KMS-11 (cell line): ENCODE measurements at regions not wholly inside any gene's neighbourhood (a gene's known extent, or its start where the extent isn't known, plus 50 kb on each side); places are given as distances from the start of the nearest gene placed in this dataset.

Experiments
- H2AFZ ChIP-seq: fragments of 200-600 bp; sonication (generic); 2 replicates; pipeline ENCODE4 v1.6.1; 2016; ENCODE audit warnings: antibody characterized with exemption, mixed run types, low read depth
- H3K27ac ChIP-seq: fragments of 200-600 bp; sonication (generic); 2 replicates; pipeline ENCODE4 v1.6.1; 2016; ENCODE audit warnings: mild to moderate bottlenecking, mixed run types
- H3K27me3 ChIP-seq: fragments of 200-600 bp; sonication (generic); 2 replicates; pipeline ENCODE4 v1.6.1; 2017; ENCODE audit warnings: mild to moderate bottlenecking, low read depth, mixed run types, moderate library complexity; ENCODE audit not compliant: insufficient read depth
- H3K36me3 ChIP-seq: fragments of 200-600 bp; sonication (generic); 2 replicates; pipeline ENCODE4 v1.6.1; 2017; ENCODE audit warnings: mild to moderate bottlenecking, mixed run types; ENCODE audit not compliant: insufficient read depth
- H3K4me1 ChIP-seq: fragments of 200-600 bp; sonication (generic); 2 replicates; pipeline ENCODE4 v1.6.1; 2016; ENCODE audit warnings: mild to moderate bottlenecking, low read depth, mixed run types; ENCODE audit not compliant: poor library complexity, severe bottlenecking
- H3K4me2 ChIP-seq: fragments of 200-600 bp; sonication (generic); 2 replicates; pipeline ENCODE4 v1.7.0; 2016; ENCODE audit warnings: mild to moderate bottlenecking, mixed run types
- H3K4me3 ChIP-seq: fragments of 200-600 bp; sonication (generic); IDR thresholded peaks from 2 replicates; pipeline ENCODE4 v1.6.1; 2017; ENCODE audit warnings: low read depth, low read length, mixed read lengths; ENCODE audit not compliant: insufficient read depth
- H3K79me2 ChIP-seq: fragments of 200-600 bp; sonication (generic); 2 replicates; pipeline ENCODE4 v1.6.1; 2016; ENCODE audit warnings: low read depth, mixed run types; ENCODE audit not compliant: insufficient read depth
- H3K9ac ChIP-seq: fragments of 200-600 bp; sonication (generic); 2 replicates; pipeline ENCODE4 v1.6.1; 2016; ENCODE audit warnings: mild to moderate bottlenecking, mixed run types
- H4K20me1 ChIP-seq: fragments of 200-600 bp; sonication (generic); 2 replicates; pipeline ENCODE4 v1.6.1; 2016; ENCODE audit warnings: mild to moderate bottlenecking, mixed run types; ENCODE audit not compliant: insufficient read depth
- TF ChIP-seq, protein P1 (sequence below): fragments of 200-600 bp; sonication (generic); conservative IDR thresholded peaks from 2 replicates; pipeline ENCODE4 v1.6.1; 2017; ENCODE audit warnings: low read depth, mild to moderate bottlenecking, antibody characterized with exemption, low read length, moderate library complexity, mixed read lengths

DNA sequence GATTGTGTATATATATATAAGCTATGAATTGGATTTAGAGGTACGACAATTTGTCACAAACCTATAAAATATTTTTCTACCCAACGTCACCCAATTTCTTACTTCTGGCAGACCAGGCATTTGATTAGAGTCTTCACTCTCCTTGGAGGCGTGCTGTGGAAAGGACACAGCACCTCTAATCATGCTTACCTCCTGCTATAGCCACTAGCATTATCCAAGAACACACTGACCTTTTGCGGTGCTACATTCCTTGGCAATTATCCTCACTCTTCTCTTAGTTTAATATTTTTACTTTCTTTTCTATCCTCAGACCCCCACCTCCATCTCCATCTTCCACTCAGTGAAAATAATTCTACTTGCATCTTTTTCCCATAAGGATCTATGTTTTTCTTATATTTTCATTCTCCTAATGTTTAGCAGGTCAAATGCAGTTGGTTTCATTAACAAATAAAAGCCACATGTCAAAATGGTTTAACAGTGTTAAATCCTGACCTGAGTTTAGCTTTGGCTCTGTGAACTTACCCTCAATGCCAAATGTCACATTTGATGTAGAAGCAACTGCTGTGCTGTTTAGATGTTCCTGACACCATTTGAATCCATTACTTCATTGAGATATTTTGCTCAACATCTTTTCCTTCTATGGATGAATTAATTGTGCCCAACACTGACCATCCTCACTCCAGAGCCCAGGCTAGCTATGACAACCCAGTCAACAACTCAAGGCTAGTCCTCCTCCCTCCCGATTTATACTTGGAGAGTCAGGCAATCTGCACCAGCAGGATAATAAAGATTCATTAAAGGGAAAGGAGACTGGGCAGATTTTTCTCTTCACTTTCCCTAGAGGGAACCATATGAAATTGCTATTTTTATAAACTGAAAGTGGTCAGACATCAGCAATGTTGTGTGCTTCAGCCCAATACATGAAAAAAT is 240.5 kb downstream of the MREG start:
- Histone ChIP-seq H3K4me1 (no peaks in the 10 kb centered on the region), H3K9ac (no peak overlapping the region), H4K20me1 (no peaks in the 10 kb centered on the region), H3K27ac (no peak overlapping the region), H3K27me3 (no peaks in the 10 kb centered on the region), H3K4me2 (no peak overlapping the region), H3K4me3 (no peak overlapping the region), H3K36me3 (no peaks in the 10 kb centered on the region), H3K79me2 (no peaks in the 10 kb centered on the region), H2AFZ (no peak overlapping the region)
- TF ChIP-seq, protein P1, sequence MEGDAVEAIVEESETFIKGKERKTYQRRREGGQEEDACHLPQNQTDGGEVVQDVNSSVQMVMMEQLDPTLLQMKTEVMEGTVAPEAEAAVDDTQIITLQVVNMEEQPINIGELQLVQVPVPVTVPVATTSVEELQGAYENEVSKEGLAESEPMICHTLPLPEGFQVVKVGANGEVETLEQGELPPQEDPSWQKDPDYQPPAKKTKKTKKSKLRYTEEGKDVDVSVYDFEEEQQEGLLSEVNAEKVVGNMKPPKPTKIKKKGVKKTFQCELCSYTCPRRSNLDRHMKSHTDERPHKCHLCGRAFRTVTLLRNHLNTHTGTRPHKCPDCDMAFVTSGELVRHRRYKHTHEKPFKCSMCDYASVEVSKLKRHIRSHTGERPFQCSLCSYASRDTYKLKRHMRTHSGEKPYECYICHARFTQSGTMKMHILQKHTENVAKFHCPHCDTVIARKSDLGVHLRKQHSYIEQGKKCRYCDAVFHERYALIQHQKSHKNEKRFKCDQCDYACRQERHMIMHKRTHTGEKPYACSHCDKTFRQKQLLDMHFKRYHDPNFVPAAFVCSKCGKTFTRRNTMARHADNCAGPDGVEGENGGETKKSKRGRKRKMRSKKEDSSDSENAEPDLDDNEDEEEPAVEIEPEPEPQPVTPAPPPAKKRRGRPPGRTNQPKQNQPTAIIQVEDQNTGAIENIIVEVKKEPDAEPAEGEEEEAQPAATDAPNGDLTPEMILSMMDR: no peak

GRCh38 chr2:215772003-215772402 is 241.3 kb downstream of the MREG start:
- Histone ChIP-seq H3K9ac (no peak overlapping the region), H3K36me3 (no peaks in the 10 kb centered on the region), H3K27me3 (no peaks in the 10 kb centered on the region), H2AFZ (no peak overlapping the region), H4K20me1 (no peaks in the 10 kb centered on the region), H3K4me2 (no peak overlapping the region), H3K27ac (no peak overlapping the region), H3K79me2 (no peaks in the 10 kb centered on the region), H3K4me1 (no peaks in the 10 kb centered on the region), H3K4me3 (no peak overlapping the region)
- TF ChIP-seq, protein P1: no peak

- no peak overlapping the region for H3K4me2 ChIP-seq
- H3K79me2 ChIP-seq: no peaks in the 10 kb centered on the region
- no peak overlapping the region for H3K27ac ChIP-seq
- no peaks in the 10 kb centered on the region for H3K36me3 ChIP-seq
- no peak overlapping the region for H2AFZ ChIP-seq
- H3K4me1 ChIP-seq: no peaks in the 10 kb centered on the region
- no peak overlapping the region for H3K9ac ChIP-seq
- no peaks in the 10 kb centered on the region for H3K27me3 ChIP-seq
- H3K4me3 ChIP-seq: no peak overlapping the region
- H4K20me1 ChIP-seq: no peaks in the 10 kb centered on the region
- TF ChIP-seq, protein P1: no peak
These were observed 242.1 kb downstream of the MREG start for GRCh38 chr2:215771241-215771640.

DNA sequence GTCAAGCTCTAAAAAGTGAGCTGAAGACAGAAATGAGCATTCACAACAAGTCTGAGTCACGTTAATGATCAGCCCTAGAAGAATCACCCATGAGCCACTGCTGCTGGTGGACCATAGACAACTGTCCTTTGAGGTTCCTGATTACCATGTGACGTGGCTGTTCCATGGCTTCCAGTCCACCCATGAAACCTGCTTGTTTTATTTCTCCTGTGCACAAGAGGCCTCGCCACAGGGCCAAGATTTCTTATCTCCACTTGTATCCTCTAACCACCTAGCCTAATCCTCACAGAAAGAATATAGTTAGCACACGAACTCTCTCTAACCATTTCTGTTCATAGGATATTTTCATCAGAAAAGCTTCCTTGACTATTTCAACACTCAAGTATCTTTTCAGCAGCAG is 242.7 kb downstream of the MREG start:
- TF ChIP-seq, protein P1: no peak
- H3K27me3 ChIP-seq: no peaks in the 10 kb centered on the region
- no peak overlapping the region for H3K4me2 ChIP-seq
- no peaks in the 10 kb centered on the region for H4K20me1 ChIP-seq
- H3K9ac ChIP-seq: no peak overlapping the region
- no peaks in the 10 kb centered on the region for H3K4me1 ChIP-seq
- H3K36me3 ChIP-seq: no peaks in the 10 kb centered on the region
- no peak overlapping the region for H3K27ac ChIP-seq
- no peak overlapping the region for H2AFZ ChIP-seq
- no peak overlapping the region for H3K4me3 ChIP-seq
- no peaks in the 10 kb centered on the region for H3K79me2 ChIP-seq
